A549 (cell line): ENCODE measurements at regions not wholly inside any gene's neighbourhood (a gene's known extent, or its start where the extent isn't known, plus 50 kb on each side); places are given as distances from the start of the nearest gene placed in this dataset.
"Not testable (repeated sequence)": the region's sequence is repeated elsewhere in the genome, so short reads cannot be mapped to it uniquely, and the experiment has no call there.

ENCODE experiments used
- ATAC-seq, 2 experiments: fragments of 200-7000 bp in 1 of 2; fragments of >200 bp in 1 of 2; cut with Nextera tagmentation in 1 of 2; cut with Tn5 transposase in 1 of 2; 3 replicates each; pipeline versions ENCODE4 v1.8.0 to v1.9.1; 2018 to 2020; ENCODE audit warnings: mild to moderate bottlenecking in 1 of 2, moderate library complexity in 1 of 2
- CTCF ChIA-PET: fragments of 300-600 bp; sonication (Branson Sonifier 250); formaldehyde crosslinking; extraction: SDS; loops from one replicate; lab custom pipeline; 2021; ENCODE audit warnings: antibody characterized with exemption, inconsistent platforms; lab: Yijun Ruan, JAX
- POLR2A ChIA-PET: fragments of 350-600 bp; formaldehyde crosslinking; extraction: SDS; loops from one replicate; lab custom pipeline; 2021; ENCODE audit warnings: antibody characterized with exemption, inconsistent platforms; lab: Yijun Ruan, JAX
- DNase-seq, 2 experiments: peaks; one replicate each; pipeline versions ENCODE4 v3.0.0 to v3.0.0-alpha.2; 2011 to 2016; ENCODE audit warnings: low read depth in 1 of 2, low spot score in 1 of 2
- FAIRE-seq: peaks from 2 replicates; lab custom pipeline; 2011; peaks lifted over from hg19 to GRCh38; lab: Jason Lieb, UNC
- H3K27ac ChIP-seq, 2 experiments: fragments of >200 bp; sonication (Bioruptor Twin); formaldehyde crosslinking; 3 replicates each; pipeline ENCODE4 v1.5.1; 2016 to 2017
- H3K4me1 ChIP-seq: fragments of >200 bp; sonication (Bioruptor Twin); formaldehyde crosslinking; 3 replicates; pipeline ENCODE4 v1.6.1; 2016
- H3K4me2 ChIP-seq: fragments of >200 bp; sonication (Bioruptor Twin); formaldehyde crosslinking; 3 replicates; pipeline ENCODE4 v1.6.1; 2016
- H3K4me3 ChIP-seq: fragments of >200 bp; sonication (Bioruptor Twin); formaldehyde crosslinking; 3 replicates; pipeline ENCODE4 v1.5.1; 2016
- H3K9me3 ChIP-seq: fragments of >200 bp; sonication (Bioruptor Twin); formaldehyde crosslinking; 3 replicates; pipeline ENCODE4 v1.6.1; 2016
- CBX2 ChIP-seq: fragments of 200-600 bp; sonication (generic); IDR thresholded peaks from 2 replicates; pipeline ENCODE4 v1.6.1; 2016; ENCODE audit warnings: low read depth, mild to moderate bottlenecking, borderline replicate concordance
- CHD4 ChIP-seq: fragments of 200-600 bp; sonication (generic); IDR thresholded peaks from 2 replicates; pipeline ENCODE4 v1.6.1; 2016; ENCODE audit warnings: antibody characterized with exemption, mild to moderate bottlenecking, borderline replicate concordance
- FOSL2 ChIP-seq, 2 experiments: fragments of 450-650 bp in 1 of 2; fragments of >200 bp in 1 of 2; sonication (Bioruptor Twin) in 1 of 2; formaldehyde crosslinking; IDR thresholded peaks; 2 replicates each; pipeline versions ENCODE4 v1.5.0 to v1.6.1; 2016 to 2020; ENCODE audit warnings: mild to moderate bottlenecking in 1 of 2, moderate library complexity in 1 of 2
- HDAC2 ChIP-seq: fragments of 200-600 bp; sonication (generic); IDR thresholded peaks from 2 replicates; pipeline ENCODE4 v1.6.1; 2016
- HEYL ChIP-seq: fragments of 250-450 bp; sonication (Bioruptor Pico); IDR thresholded peaks from 2 replicates; pipeline ENCODE4 v1.8.0; 2021; ENCODE audit warnings: mild to moderate bottlenecking, moderate library complexity
- HOXB5 ChIP-seq: fragments of 250-450 bp; sonication (Bioruptor Pico); IDR thresholded peaks from 2 replicates; pipeline ENCODE4 v1.5.0; 2020; ENCODE audit warnings: mild to moderate bottlenecking, moderate library complexity
- JUN ChIP-seq, 2 experiments: fragments of >200 bp; sonication (Bioruptor Twin); formaldehyde crosslinking; IDR thresholded peaks; 2 replicates in 1 of 2; 3 replicates in 1 of 2; pipeline ENCODE4 v1.6.1; 2016 to 2017
- KDM1A ChIP-seq: fragments of 200-600 bp; sonication (generic); IDR thresholded peaks from 2 replicates; pipeline ENCODE4 v1.6.1; 2016; ENCODE audit warnings: low read depth, mild to moderate bottlenecking
- PHF8 ChIP-seq: fragments of 200-600 bp; sonication (generic); IDR thresholded peaks from 2 replicates; pipeline ENCODE4 v1.6.1; 2016; ENCODE audit warnings: low read depth, mild to moderate bottlenecking, antibody characterized with exemption, moderate library complexity, borderline replicate concordance
- RCOR1 ChIP-seq: fragments of 150-350 bp; IDR thresholded peaks from 2 replicates; pipeline ENCODE4 v1.6.1; 2014; ENCODE audit warnings: antibody characterized with exemption, low read length, low read depth
- RFX5 ChIP-seq: fragments of 450-650 bp; IDR thresholded peaks from 2 replicates; pipeline ENCODE4 v1.7.1; 2014; ENCODE audit warnings: antibody characterized with exemption, mild to moderate bottlenecking, moderate library complexity
- SMC3 ChIP-seq: fragments of >200 bp; sonication (Bioruptor Twin); formaldehyde crosslinking; IDR thresholded peaks from 3 replicates; pipeline ENCODE4 v1.6.1; 2018; ENCODE audit warnings: inconsistent platforms
- SREBF2 ChIP-seq: fragments of 450-650 bp; IDR thresholded peaks from 2 replicates; pipeline ENCODE4 v1.6.1; 2014; ENCODE audit warnings: mild to moderate bottlenecking, moderate library complexity
- ZFP36 ChIP-seq: fragments of 450-650 bp; IDR thresholded peaks from 2 replicates; pipeline ENCODE4 v1.6.1; 2014; ENCODE audit warnings: borderline replicate concordance; ENCODE audit not compliant: partially characterized antibody
- WGBS: methylation state at CpG from one replicate; pipeline ENCODE4 v1.1.6; 2017; ENCODE audit errors: missing lambda C conversion rate; 5-methylcytosine and 5-hydroxymethylcytosine counted together
- TF ChIP-seq, protein P1 (sequence below): fragments of >200 bp; sonication (Bioruptor Twin); formaldehyde crosslinking; IDR thresholded peaks from 3 replicates; pipeline ENCODE4 v1.5.1; 2016
- TF ChIP-seq, protein P2 (sequence below): fragments of 200-600 bp; sonication (generic); IDR thresholded peaks from 2 replicates; pipeline ENCODE4 v1.6.1; 2016; ENCODE audit warnings: antibody characterized with exemption, mild to moderate bottlenecking, moderate library complexity
- TF ChIP-seq, protein P3 (sequence below): fragments of 450-650 bp; IDR thresholded peaks from 2 replicates; pipeline ENCODE4 v1.6.1; 2014; ENCODE audit warnings: antibody characterized with exemption
- TF ChIP-seq, protein P4 (sequence below): IDR thresholded peaks from 2 replicates; pipeline ENCODE4 v1.6.1; 2012
- TF ChIP-seq, protein P5 (sequence below): fragments of 250-450 bp; sonication (Bioruptor Pico); IDR thresholded peaks from 2 replicates; pipeline ENCODE4 v1.5.0; 2021; ENCODE audit warnings: mild to moderate bottlenecking, moderate library complexity, borderline replicate concordance

DNA sequence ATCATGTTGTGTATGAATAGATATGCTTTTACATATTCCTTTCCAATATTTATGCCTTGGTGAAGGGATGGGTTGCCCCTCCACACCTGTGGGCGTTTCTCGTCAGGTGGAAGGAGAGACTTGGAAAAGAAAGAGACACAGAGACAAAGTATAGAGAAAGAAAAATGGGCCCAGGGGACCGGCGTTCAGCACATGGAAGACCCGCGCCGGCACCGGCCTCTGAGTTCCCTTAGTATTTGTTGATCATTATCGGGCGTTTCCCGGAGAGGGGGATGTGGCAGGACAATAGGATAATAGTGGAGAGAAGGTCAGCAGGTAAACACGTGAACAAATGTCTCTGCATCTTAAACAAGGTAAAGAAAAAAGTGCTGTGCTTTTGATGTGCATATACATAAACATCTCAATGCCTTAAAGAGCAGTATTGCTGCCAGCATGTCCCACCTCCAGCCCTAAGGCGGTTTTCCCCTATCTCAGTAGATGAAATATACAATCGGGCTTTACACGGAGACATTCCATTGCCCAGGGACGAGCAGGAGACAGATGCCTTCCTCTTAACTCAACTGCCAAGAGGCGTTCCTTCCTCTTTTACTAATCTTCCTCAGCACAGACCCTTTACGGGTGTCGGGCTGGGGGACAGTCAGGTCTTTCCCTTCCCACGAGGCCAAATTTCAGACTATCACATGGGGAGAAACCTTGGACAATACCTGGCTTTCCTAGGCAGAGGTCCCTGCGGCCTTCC is 188.5 kb upstream of the F9 start:
- H3K27ac ChIP-seq, H3K4me2 ChIP-seq, H3K4me1 ChIP-seq, H3K9me3 ChIP-seq, ATAC-seq, CTCF ChIA-PET, H3K4me3 ChIP-seq, FAIRE-seq, POLR2A ChIA-PET, DNase-seq: not testable (repeated sequence)
- WGBS, result 8% methylated on average over 16 of the region's 21 CpGs

DNA sequence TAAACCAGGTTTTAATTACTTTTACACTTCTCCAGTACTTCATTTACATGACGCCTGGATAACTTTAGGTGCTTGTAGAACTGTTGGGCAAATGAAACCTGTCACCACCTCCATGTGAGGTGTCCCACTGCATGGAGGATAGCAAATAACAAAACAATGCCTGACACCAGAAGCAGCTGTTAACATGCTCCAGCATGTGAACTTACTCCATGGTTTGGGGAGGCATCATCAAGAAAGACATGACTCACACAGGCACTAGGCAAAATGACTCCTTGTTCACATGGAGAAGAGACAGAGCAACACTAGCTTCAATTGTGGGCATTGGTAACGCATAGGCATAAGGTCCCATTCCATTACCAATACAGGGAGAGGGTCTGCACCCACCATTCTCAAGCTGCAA is 198.1 kb upstream of the F9 start:
- Histone ChIP-seq H3K4me3 (no peak overlapping the region), H3K9me3 (no peaks in the 10 kb centered on the region), H3K4me2 (no peak overlapping the region), H3K4me1 (no peaks in the 10 kb centered on the region), H3K27ac (no peak overlapping the region)
- TF ChIP-seq JUN (IDR thresholded peaks at IDR 0.05), result no peak
- no peak for TF ChIP-seq RFX5
- TF ChIP-seq, protein P1, sequence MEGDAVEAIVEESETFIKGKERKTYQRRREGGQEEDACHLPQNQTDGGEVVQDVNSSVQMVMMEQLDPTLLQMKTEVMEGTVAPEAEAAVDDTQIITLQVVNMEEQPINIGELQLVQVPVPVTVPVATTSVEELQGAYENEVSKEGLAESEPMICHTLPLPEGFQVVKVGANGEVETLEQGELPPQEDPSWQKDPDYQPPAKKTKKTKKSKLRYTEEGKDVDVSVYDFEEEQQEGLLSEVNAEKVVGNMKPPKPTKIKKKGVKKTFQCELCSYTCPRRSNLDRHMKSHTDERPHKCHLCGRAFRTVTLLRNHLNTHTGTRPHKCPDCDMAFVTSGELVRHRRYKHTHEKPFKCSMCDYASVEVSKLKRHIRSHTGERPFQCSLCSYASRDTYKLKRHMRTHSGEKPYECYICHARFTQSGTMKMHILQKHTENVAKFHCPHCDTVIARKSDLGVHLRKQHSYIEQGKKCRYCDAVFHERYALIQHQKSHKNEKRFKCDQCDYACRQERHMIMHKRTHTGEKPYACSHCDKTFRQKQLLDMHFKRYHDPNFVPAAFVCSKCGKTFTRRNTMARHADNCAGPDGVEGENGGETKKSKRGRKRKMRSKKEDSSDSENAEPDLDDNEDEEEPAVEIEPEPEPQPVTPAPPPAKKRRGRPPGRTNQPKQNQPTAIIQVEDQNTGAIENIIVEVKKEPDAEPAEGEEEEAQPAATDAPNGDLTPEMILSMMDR, result no peak
- TF ChIP-seq KDM1A, result no peak
- TF ChIP-seq, protein P2, sequence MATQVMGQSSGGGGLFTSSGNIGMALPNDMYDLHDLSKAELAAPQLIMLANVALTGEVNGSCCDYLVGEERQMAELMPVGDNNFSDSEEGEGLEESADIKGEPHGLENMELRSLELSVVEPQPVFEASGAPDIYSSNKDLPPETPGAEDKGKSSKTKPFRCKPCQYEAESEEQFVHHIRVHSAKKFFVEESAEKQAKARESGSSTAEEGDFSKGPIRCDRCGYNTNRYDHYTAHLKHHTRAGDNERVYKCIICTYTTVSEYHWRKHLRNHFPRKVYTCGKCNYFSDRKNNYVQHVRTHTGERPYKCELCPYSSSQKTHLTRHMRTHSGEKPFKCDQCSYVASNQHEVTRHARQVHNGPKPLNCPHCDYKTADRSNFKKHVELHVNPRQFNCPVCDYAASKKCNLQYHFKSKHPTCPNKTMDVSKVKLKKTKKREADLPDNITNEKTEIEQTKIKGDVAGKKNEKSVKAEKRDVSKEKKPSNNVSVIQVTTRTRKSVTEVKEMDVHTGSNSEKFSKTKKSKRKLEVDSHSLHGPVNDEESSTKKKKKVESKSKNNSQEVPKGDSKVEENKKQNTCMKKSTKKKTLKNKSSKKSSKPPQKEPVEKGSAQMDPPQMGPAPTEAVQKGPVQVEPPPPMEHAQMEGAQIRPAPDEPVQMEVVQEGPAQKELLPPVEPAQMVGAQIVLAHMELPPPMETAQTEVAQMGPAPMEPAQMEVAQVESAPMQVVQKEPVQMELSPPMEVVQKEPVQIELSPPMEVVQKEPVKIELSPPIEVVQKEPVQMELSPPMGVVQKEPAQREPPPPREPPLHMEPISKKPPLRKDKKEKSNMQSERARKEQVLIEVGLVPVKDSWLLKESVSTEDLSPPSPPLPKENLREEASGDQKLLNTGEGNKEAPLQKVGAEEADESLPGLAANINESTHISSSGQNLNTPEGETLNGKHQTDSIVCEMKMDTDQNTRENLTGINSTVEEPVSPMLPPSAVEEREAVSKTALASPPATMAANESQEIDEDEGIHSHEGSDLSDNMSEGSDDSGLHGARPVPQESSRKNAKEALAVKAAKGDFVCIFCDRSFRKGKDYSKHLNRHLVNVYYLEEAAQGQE, result no peak
- no peak for TF ChIP-seq ZFP36
- TF ChIP-seq RCOR1, result no peak
- no peak for TF ChIP-seq PHF8
- TF ChIP-seq, protein P3, sequence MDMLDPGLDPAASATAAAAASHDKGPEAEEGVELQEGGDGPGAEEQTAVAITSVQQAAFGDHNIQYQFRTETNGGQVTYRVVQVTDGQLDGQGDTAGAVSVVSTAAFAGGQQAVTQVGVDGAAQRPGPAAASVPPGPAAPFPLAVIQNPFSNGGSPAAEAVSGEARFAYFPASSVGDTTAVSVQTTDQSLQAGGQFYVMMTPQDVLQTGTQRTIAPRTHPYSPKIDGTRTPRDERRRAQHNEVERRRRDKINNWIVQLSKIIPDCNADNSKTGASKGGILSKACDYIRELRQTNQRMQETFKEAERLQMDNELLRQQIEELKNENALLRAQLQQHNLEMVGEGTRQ, result no peak
- no peak for TF ChIP-seq HEYL (CRISPR knock-in tag)
- TF ChIP-seq HDAC2, result no peak
- TF ChIP-seq SMC3, result no peak
- TF ChIP-seq, protein P4, sequence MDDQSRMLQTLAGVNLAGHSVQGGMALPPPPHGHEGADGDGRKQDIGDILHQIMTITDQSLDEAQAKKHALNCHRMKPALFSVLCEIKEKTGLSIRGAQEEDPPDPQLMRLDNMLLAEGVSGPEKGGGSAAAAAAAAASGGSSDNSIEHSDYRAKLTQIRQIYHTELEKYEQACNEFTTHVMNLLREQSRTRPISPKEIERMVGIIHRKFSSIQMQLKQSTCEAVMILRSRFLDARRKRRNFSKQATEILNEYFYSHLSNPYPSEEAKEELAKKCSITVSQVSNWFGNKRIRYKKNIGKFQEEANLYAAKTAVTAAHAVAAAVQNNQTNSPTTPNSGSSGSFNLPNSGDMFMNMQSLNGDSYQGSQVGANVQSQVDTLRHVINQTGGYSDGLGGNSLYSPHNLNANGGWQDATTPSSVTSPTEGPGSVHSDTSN, result no peak
- TF ChIP-seq HOXB5, result no peak
- CTCF ChIA-PET, result no interaction called here
- POLR2A ChIA-PET, result no interaction called here
- ATAC-seq (no peak), DNase-seq (no peak), FAIRE-seq (no peak)
- WGBS, result 18% methylated on average over 2 of the region's 2 CpGs

DNA sequence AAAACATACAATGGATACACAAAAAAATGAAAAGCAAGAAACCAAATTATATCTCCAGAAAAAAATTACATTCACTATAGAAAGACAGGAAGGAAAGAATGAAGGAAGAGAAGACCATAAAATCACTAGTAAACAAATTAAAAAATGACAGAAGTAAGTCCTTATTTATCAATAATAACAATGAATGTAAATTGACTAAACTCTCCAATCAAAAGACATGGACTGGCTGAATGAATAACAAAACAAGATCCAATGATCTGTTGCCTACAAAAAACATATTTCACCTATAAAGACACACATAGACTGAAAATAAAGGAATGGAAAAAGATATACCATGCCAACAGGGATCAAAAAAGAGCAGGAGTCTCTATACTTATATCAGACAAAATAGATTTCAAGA is 203.2 kb upstream of the F9 start:
- no peak overlapping the region for H3K27ac ChIP-seq
- DNase-seq (no peak), ATAC-seq (no peak), FAIRE-seq (no peak)
- no peak overlapping the region for H3K4me2 ChIP-seq
- ChIA-PET CTCF (no interaction called here), POLR2A (no interaction called here)
- H3K4me1 ChIP-seq, result no peaks in the 10 kb centered on the region
- no peak for TF ChIP-seq FOSL2 (IDR thresholded peaks at IDR 0.05)
- TF ChIP-seq FOSL2 (CRISPR knock-in tag; IDR thresholded peaks at IDR 0.05), result no peak
- TF ChIP-seq HDAC2, result no peak
- TF ChIP-seq SREBF2, result no peak
- TF ChIP-seq CHD4, result no peak
- TF ChIP-seq, protein P1, result no peak
- no peak for TF ChIP-seq HEYL (CRISPR knock-in tag)
- TF ChIP-seq PHF8, result no peak
- no peak for TF ChIP-seq CBX2
- TF ChIP-seq RCOR1, result no peak
- TF ChIP-seq, protein P5, sequence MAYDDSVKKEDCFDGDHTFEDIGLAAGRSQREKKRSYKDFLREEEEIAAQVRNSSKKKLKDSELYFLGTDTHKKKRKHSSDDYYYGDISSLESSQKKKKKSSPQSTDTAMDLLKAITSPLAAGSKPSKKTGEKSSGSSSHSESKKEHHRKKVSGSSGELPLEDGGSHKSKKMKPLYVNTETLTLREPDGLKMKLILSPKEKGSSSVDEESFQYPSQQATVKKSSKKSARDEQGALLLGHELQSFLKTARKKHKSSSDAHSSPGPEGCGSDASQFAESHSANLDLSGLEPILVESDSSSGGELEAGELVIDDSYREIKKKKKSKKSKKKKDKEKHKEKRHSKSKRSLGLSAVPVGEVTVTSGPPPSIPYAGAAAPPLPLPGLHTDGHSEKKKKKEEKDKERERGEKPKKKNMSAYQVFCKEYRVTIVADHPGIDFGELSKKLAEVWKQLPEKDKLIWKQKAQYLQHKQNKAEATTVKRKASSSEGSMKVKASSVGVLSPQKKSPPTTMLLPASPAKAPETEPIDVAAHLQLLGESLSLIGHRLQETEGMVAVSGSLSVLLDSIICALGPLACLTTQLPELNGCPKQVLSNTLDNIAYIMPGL (CRISPR knock-in tag), result no peak
- no peaks in the 10 kb centered on the region for H3K9me3 ChIP-seq
- H3K4me3 ChIP-seq, result no peak overlapping the region
